Dedifferentiated amniotic fluid mesenchymal stem cell (primary cell): ENCODE measurements at regions not wholly inside any gene's neighbourhood (a gene's known extent, or its start where the extent isn't known, plus 50 kb on each side); places are given as distances from the start of the nearest gene placed in this dataset.
"Not testable (repeated sequence)": the region's sequence is repeated elsewhere in the genome, so short reads cannot be mapped to it uniquely, and the experiment has no call there.

Experiments used
- DNase-seq: peaks from one replicate; pipeline ENCODE4 v3.0.0-alpha.2; 2016; ENCODE audit errors: extremely low spot score

GRCh38 chr3:76523337-76523736, 516.6 kb upstream of the ROBO2 start:
- no peak for DNase-seq

GRCh38 chr3:76525726-76526125, 514.2 kb upstream of the ROBO2 start:
- DNase-seq, result no peak

DNA sequence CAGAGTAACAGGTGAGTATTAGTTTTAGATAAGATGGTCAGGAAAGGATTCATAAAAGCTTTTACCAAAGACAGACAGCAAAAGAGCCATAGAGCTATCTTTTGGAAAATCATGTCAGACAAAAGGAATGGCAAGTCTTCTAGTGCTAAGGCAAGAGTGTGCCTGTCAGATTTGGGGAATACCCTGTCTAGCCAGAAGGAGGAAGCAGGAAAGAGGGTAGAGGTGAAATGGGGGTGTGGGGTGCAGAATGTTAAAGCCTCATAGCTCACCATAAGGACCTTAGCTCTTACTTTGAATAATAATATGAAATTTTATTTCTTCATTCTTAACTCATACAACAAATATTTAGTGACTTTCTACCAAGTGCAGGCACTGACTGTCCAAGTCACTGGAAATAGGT, 512.1 kb upstream of the ROBO2 start:
- DNase-seq, result no peak

DNA sequence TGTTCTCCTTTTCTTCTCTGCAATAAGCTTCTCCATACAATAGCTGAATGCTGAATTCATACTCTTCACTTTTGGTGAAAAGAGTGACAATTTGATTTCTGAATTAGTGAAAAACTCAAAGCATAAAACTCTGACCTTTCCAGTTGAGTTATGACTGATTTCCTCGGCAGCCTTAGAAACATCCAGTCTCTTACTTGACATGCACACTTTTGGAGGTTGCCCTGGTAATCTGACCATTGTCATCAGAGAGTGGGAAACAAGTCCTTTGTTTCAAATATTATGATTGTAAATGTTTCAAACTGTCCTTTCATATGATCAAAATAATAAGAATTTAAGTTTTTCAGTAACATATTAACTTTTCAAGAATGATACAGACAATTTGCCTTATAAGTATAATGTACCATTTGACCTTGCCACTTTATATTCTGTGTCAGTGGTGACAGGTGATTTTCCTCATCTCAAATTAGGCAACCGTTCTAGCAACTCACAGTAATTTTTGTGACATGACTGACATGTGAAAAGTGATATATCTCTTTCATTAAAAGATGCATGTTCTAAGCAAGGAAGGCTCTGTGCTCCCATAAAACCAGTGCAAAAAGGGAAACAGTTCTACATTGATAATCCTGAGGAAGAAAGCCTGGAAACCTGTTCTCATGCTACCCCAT, 507.6 kb upstream of the ROBO2 start:
- DNase-seq, result no peak

DNA sequence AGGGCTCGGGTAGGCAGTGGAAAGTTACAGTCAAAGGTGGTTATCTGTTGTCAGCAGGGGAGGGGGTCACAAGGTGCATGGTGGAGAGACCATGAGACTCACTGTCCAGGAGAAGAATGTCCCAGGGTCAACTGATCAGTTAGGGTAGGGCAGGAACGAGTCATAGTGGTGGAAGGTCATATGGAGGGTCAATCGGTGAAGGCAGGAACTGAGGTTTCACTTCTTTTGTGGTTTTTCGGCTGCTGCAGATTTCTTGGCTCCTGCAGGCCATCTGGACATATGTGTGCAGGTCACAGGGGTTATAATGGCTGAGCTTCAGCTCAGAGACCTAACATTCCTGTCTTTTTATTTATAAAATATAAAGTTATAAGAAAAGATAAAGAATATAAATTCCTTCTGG, 506.2 kb upstream of the ROBO2 start:
- not testable (repeated sequence) for DNase-seq

GRCh38 chr3:76537857-76538256, 502.0 kb upstream of the ROBO2 start:
- not testable (repeated sequence) for DNase-seq

DNA sequence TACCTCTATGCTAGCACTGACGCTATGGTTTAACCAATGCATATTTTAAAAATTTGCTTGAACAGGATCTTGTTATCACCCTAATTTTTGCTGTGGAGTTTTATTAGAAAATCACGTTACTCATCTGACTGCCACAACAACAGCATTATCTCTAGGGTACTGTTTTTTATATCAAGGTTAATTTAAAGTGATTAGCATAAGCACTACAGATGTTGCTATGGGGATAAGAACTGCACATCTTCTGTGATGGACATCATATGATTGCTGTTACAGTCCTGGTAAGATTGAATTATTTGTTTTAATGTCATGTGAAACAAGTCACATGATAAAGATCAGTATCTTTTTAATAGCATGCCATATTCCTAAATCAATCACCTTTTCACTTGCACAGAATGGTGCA, 492.2 kb upstream of the ROBO2 start:
- no peak for DNase-seq

DNA sequence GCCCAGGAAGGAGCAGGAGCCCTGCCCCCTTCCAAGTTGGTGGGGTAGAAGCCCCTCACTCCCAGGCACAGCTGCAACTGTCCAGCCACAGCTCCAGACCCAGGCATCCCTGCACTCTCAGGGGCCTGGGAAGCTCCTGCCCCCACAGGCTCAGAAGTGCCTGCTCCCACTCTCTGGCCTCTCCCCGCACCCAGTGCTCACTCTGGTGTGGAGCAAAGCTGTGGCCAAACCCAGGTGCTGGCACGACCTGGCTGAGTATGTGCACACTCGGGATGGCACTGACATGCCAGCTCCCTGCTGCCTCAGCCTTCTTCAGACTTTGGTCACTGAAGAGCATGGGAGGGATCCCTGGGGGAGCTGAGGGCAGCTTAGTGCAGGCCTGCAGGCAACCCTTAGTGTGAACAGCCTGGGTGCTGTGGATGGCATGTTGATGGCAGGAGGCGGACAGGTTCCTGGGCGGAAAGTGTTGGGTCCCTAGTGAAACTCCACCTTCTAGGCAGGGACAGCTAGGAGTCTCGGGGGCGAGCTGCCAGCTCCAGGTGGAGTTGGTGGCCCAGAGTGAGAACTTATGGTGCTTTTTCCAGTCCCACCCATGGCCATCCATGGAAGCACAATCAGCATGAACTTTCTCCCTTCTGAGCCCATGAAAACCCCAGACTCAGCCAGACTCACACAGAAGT, 489.2 kb upstream of the ROBO2 start:
- no peak for DNase-seq

DNA sequence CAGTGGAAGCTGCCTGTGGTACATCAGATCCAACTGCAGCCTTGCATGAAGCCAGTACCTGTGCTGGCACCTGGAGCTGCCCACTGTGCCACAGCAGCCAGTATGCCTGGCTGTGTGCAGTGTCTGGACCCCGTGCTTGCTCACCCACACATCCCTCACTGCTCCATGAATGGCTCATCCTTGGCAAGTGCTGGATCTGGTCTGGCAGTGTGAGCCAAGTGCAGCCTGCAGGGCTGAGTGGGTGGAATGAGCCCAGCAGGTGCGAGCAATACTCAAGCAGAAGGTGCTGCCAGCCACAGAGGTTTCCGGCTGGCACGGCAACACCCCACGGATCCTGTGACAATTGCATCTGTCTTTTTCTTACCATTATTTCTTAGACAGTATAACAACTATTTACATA, 488.2 kb upstream of the ROBO2 start:
- no peak for DNase-seq

GRCh38 chr3:76552653-76553052, 487.2 kb upstream of the ROBO2 start:
- no peak for DNase-seq

DNA sequence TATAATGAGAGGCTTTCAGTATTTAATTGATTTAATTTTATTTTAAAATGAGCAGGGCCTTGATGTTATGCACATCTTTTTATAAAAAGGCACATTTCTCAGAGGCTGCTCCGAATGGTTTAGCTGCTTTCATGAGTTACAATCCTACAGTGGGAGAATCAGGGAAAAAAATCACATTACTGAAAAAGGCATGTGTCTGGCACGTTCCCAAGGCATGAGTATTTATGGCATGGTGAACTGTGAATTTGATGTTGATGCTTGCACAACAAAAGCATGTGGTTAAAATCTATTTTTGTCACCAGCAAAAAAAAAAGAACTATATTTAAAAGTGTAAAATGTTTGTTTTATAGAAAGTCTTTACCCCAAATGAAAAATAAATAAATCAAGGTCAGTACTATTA, 485.2 kb upstream of the ROBO2 start:
- peak; percentile 74 for DNase-seq

GRCh38 chr3:76561494-76562236, 478.2 kb upstream of the ROBO2 start:
- no peak for DNase-seq

GRCh38 chr3:76565496-76566210, 474.2 kb upstream of the ROBO2 start:
- DNase-seq, result no peak

DNA sequence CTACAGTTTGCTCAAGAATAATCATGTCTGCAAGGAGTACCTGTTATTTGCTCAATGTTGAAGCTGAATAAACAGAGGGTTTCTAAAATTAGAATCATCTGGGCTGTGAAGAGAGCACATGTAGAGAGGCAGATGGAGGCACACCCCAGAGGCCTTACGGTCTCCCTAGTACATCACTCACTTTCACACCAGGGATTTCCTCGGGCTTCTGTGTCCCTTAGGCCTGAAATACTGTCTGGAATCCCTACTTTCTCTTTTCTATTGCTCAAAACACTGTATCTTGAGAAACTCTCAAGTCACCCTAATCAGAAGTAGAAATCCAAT, 473.7 kb upstream of the ROBO2 start:
- DNase-seq, result no peak

GRCh38 chr3:76566904-76567303, 473.0 kb upstream of the ROBO2 start:
- no peak for DNase-seq

- DNase-seq, result peak; percentile 45
These were observed 469.4 kb upstream of the ROBO2 start for GRCh38 chr3:76570436-76571057.

- no peak for DNase-seq
These were observed 463.7 kb upstream of the ROBO2 start for GRCh38 chr3:76576201-76576600.

GRCh38 chr3:76582098-76582497, 457.8 kb upstream of the ROBO2 start:
- no peak for DNase-seq

- DNase-seq, result no peak
These were observed 457.1 kb upstream of the ROBO2 start for GRCh38 chr3:76582632-76583378.

- peak; percentile 69 for DNase-seq
These were observed 454.0 kb upstream of the ROBO2 start for GRCh38 chr3:76585794-76586392.

GRCh38 chr3:76586471-76586870, 453.4 kb upstream of the ROBO2 start:
- DNase-seq, result no peak
